GM19043 (cell line): ENCODE measurements at regions not wholly inside any gene's neighbourhood (a gene's known extent, or its start where the extent isn't known, plus 50 kb on each side); places are given as distances from the start of the nearest gene placed in this dataset.
"Not testable (repeated sequence)": the region's sequence is repeated elsewhere in the genome, so short reads cannot be mapped to it uniquely, and the experiment has no call there.

Source experiments
- ATAC-seq: cut with Tn5 transposase; IDR thresholded peaks from one replicate; pipeline ENCODE4 v1.9.1; 2021; ENCODE audit warnings: low read depth; ENCODE audit not compliant: unreplicated experiment

GRCh38 chr20:22729616-22730236 lies 145.4 kb upstream of the FOXA2 start:
- no peak for ATAC-seq

GRCh38 chr20:22732751-22733150 lies 148.4 kb upstream of the FOXA2 start:
- no peak for ATAC-seq

GRCh38 chr20:22734946-22735647 lies 150.7 kb upstream of the FOXA2 start:
- ATAC-seq: not testable (repeated sequence)

GRCh38 chr20:22740829-22741228 lies 156.5 kb upstream of the FOXA2 start:
- no peak for ATAC-seq

GRCh38 chr20:22744341-22745193 lies 160.2 kb upstream of the FOXA2 start:
- no peak for ATAC-seq

GRCh38 chr20:22745194-22745500 lies 160.8 kb upstream of the FOXA2 start:
- no peak for ATAC-seq

- no peak for ATAC-seq
Observed at GRCh38 chr20:22746957-22747356, 162.6 kb upstream of the FOXA2 start.

GRCh38 chr20:22752324-22752723 lies 168.0 kb upstream of the FOXA2 start:
- no peak for ATAC-seq

GRCh38 chr20:22757424-22758183 lies 173.2 kb upstream of the FOXA2 start:
- ATAC-seq: no peak

- no peak for ATAC-seq
Observed at GRCh38 chr20:22758815-22759214, 174.4 kb upstream of the FOXA2 start.

- no peak for ATAC-seq
Observed at GRCh38 chr20:22762576-22763256, 178.3 kb upstream of the FOXA2 start.

GRCh38 chr20:22763257-22763906 lies 179.0 kb upstream of the FOXA2 start:
- no peak for ATAC-seq

- no peak for ATAC-seq
Observed at GRCh38 chr20:22768266-22769178, 184.2 kb upstream of the FOXA2 start.

GRCh38 chr20:22770241-22770800 lies 185.9 kb upstream of the FOXA2 start:
- no peak for ATAC-seq

GRCh38 chr20:22771706-22772105 lies 187.3 kb upstream of the FOXA2 start:
- no peak for ATAC-seq

- ATAC-seq: no peak
Observed at GRCh38 chr20:22773344-22773743, 189.0 kb upstream of the FOXA2 start.

- ATAC-seq: no peak
Observed at GRCh38 chr20:22775256-22775655, 190.9 kb upstream of the FOXA2 start.

GRCh38 chr20:22775671-22776139 lies 191.3 kb upstream of the FOXA2 start:
- no peak for ATAC-seq
